Bronchial epithelial cell (primary cell): ENCODE measurements at regions not wholly inside any gene's neighbourhood (a gene's known extent, or its start where the extent isn't known, plus 50 kb on each side); places are given as distances from the start of the nearest gene placed in this dataset.

Experiments used
- DNase-seq: peaks from one replicate; pipeline ENCODE4 v3.0.0-alpha.2; 2010; ENCODE audit warnings: low read depth
- FAIRE-seq: peaks from 2 replicates; lab custom pipeline; 2011; peaks lifted over from hg19 to GRCh38; lab: Jason Lieb, UNC
- H3K27me3 ChIP-seq: 2 replicates; pipeline ENCODE4 v1.5.1; 2011; ENCODE audit warnings: low read length; ENCODE audit not compliant: control insufficient read depth, insufficient read depth
- H3K36me3 ChIP-seq: 2 replicates; pipeline ENCODE4 v1.5.1; 2011; ENCODE audit warnings: low read length; ENCODE audit not compliant: control insufficient read depth, insufficient read depth
- H3K4me3 ChIP-seq: 2 replicates; pipeline ENCODE4 v1.5.1; 2011; ENCODE audit warnings: mild to moderate bottlenecking, low read depth, low read length, control low read depth
- CTCF ChIP-seq: IDR thresholded peaks from 2 replicates; pipeline ENCODE4 v1.5.1; 2011; ENCODE audit warnings: mild to moderate bottlenecking, moderate library complexity, low read length, control low read depth, inconsistent platforms; ENCODE audit not compliant: insufficient read depth, severe bottlenecking

- DNase-seq, result no peak
- H3K4me3 ChIP-seq, result no peak overlapping the region
- no peak for TF ChIP-seq CTCF
- H3K36me3 ChIP-seq, result no peaks in the 10 kb centered on the region
- FAIRE-seq, result no peak
- no peaks in the 10 kb centered on the region for H3K27me3 ChIP-seq
Measured at GRCh38 chr4:36761607-36762006, 480.2 kb downstream of the DTHD1 start.

- FAIRE-seq, result no peak
- H3K4me3 ChIP-seq, result no peak overlapping the region
- H3K36me3 ChIP-seq, result no peaks in the 10 kb centered on the region
Measured at GRCh38 chr4:36763814-36764213, 480.7 kb upstream of the NWD2 start.

GRCh38 chr4:36767596-36767995 is 476.9 kb upstream of the NWD2 start:
- FAIRE-seq, result no peak
- no peak overlapping the region for H3K4me3 ChIP-seq
- H3K36me3 ChIP-seq, result no peaks in the 10 kb centered on the region
- no peaks in the 10 kb centered on the region for H3K27me3 ChIP-seq
- DNase-seq, result no peak
- no peak for TF ChIP-seq CTCF

More at GRCh38 chr4:36763814-36764213, 480.7 kb upstream of the NWD2 start:
- no peaks in the 10 kb centered on the region for H3K27me3 ChIP-seq
- no peak for DNase-seq
- no peak for TF ChIP-seq CTCF

GRCh38 chr4:36771411-36772153 is 473.0 kb upstream of the NWD2 start:
- Histone ChIP-seq H3K36me3 (no peaks in the 10 kb centered on the region), H3K27me3 (no peaks in the 10 kb centered on the region), H3K4me3 (no peak overlapping the region)
- no peak for TF ChIP-seq CTCF
- FAIRE-seq (no peak), DNase-seq (no peak)

GRCh38 chr4:36772154-36772516 is 472.4 kb upstream of the NWD2 start:
- Histone ChIP-seq H3K4me3 (no peak overlapping the region), H3K36me3 (no peaks in the 10 kb centered on the region), H3K27me3 (no peaks in the 10 kb centered on the region)
- TF ChIP-seq CTCF, result no peak
- FAIRE-seq, result no peak
- DNase-seq, result no peak

GRCh38 chr4:36773467-36773866 is 471.1 kb upstream of the NWD2 start:
- no peak for TF ChIP-seq CTCF
- Histone ChIP-seq H3K36me3 (no peaks in the 10 kb centered on the region), H3K4me3 (no peak overlapping the region), H3K27me3 (no peaks in the 10 kb centered on the region)
- DNase-seq (no peak), FAIRE-seq (no peak)
